ENCODE measurements at regions not wholly inside any gene's neighbourhood (a gene's known extent, or its start where the extent isn't known, plus 50 kb on each side); places are given as distances from the start of the nearest gene placed in this dataset.

- Histone ChIP-seq H3K27me3 (replicated peaks; ENCODE audit: insufficient read depth, low read depth, low read length, poor library complexity) (no peaks in the 10 kb centered on the region), H3K9me3 (ENCODE audit: low read depth, low read length, poor library complexity, severe bottlenecking) (peaks cover 7% of the 10 kb centered on the region), H3K4me1 (ENCODE audit: insufficient read depth, low read length, poor library complexity, severe bottlenecking) (no peaks in the 10 kb centered on the region), H3K4me3 (ENCODE audit: low read depth, low read length, poor library complexity, severe bottlenecking) (no peak overlapping the region), H3K27ac (ENCODE audit: low read depth, low read length, poor library complexity, severe bottlenecking) (no peak overlapping the region), H3K36me3 (ENCODE audit: insufficient read depth, low read length, poor library complexity, severe bottlenecking) (no peaks in the 10 kb centered on the region)
- no TSS peak for BruUV-seq (replicated peaks)
- intact Hi-C loops (cut with micrococcal nuclease; ENCODE audit: unreplicated experiment) = no loop called here
- ChIA-PET POLR2A (ENCODE audit: low non-redundant PET) (no interaction called here), CTCF (no interaction called here)
- TF ChIP-seq EZH2 (IDR thresholded peaks at IDR 0.05; ENCODE audit: borderline replicate concordance, low read depth, low read length, poor library complexity, severe bottlenecking) = no peak
- no peak for DNase-seq (ENCODE audit: low spot score)
Measured at GRCh38 chr2:118520246-118520645, 327.2 kb downstream of the EN1 start.

GRCh38 chr2:118519511-118519910, 327.9 kb downstream of the EN1 start:
- intact Hi-C loops (cut with micrococcal nuclease; ENCODE audit: unreplicated experiment) = no loop called here
- ChIA-PET CTCF (no interaction called here), POLR2A (ENCODE audit: low non-redundant PET) (no interaction called here)
- no peak for DNase-seq (ENCODE audit: low spot score)
- H3K27me3 ChIP-seq (replicated peaks; ENCODE audit: insufficient read depth, low read depth, low read length, poor library complexity) = no peaks in the 10 kb centered on the region
- no peaks in the 10 kb centered on the region for H3K36me3 ChIP-seq (ENCODE audit: insufficient read depth, low read length, poor library complexity, severe bottlenecking)
- H3K27ac ChIP-seq (ENCODE audit: low read depth, low read length, poor library complexity, severe bottlenecking) = no peak overlapping the region
- H3K4me3 ChIP-seq (ENCODE audit: low read depth, low read length, poor library complexity, severe bottlenecking) = no peak overlapping the region
- peaks cover 8% of the 10 kb centered on the region for H3K9me3 ChIP-seq (ENCODE audit: low read depth, low read length, poor library complexity, severe bottlenecking)
- no TSS peak for BruUV-seq (replicated peaks)
- H3K4me1 ChIP-seq (ENCODE audit: insufficient read depth, low read length, poor library complexity, severe bottlenecking) = no peaks in the 10 kb centered on the region
- no peak for TF ChIP-seq EZH2 (IDR thresholded peaks at IDR 0.05; ENCODE audit: borderline replicate concordance, low read depth, low read length, poor library complexity, severe bottlenecking)

GRCh38 chr2:118510807-118511206, 336.6 kb downstream of the EN1 start:
- Histone ChIP-seq H3K4me3 (ENCODE audit: low read depth, low read length, poor library complexity, severe bottlenecking) (no peak overlapping the region), H3K27me3 (replicated peaks; ENCODE audit: insufficient read depth, low read depth, low read length, poor library complexity) (no peaks in the 10 kb centered on the region), H3K36me3 (ENCODE audit: insufficient read depth, low read length, poor library complexity, severe bottlenecking) (no peaks in the 10 kb centered on the region), H3K4me1 (ENCODE audit: insufficient read depth, low read length, poor library complexity, severe bottlenecking) (no peaks in the 10 kb centered on the region), H3K9me3 (ENCODE audit: low read depth, low read length, poor library complexity, severe bottlenecking) (peaks cover 4% of the 10 kb centered on the region), H3K27ac (ENCODE audit: low read depth, low read length, poor library complexity, severe bottlenecking) (no peak overlapping the region)
- intact Hi-C loops (cut with micrococcal nuclease; ENCODE audit: unreplicated experiment) = no loop called here
- no TSS peak for BruUV-seq (replicated peaks)
- no peak for TF ChIP-seq CTCF (conservative IDR thresholded peaks at IDR 0.05; ENCODE audit: low read depth, low read length)
- no peak for TF ChIP-seq EZH2 (IDR thresholded peaks at IDR 0.05; ENCODE audit: borderline replicate concordance, low read depth, low read length, poor library complexity, severe bottlenecking)
- ChIA-PET POLR2A (ENCODE audit: low non-redundant PET) (no interaction called here), CTCF (no interaction called here)
- DNase-seq (ENCODE audit: low spot score) = no peak

- Histone ChIP-seq H3K4me3 (ENCODE audit: low read depth, low read length, poor library complexity, severe bottlenecking) (no peak overlapping the region), H3K9me3 (ENCODE audit: low read depth, low read length, poor library complexity, severe bottlenecking) (peaks cover 3% of the 10 kb centered on the region), H3K27ac (ENCODE audit: low read depth, low read length, poor library complexity, severe bottlenecking) (no peak overlapping the region), H3K36me3 (ENCODE audit: insufficient read depth, low read length, poor library complexity, severe bottlenecking) (no peaks in the 10 kb centered on the region), H3K4me1 (ENCODE audit: insufficient read depth, low read length, poor library complexity, severe bottlenecking) (no peaks in the 10 kb centered on the region), H3K27me3 (replicated peaks; ENCODE audit: insufficient read depth, low read depth, low read length, poor library complexity) (no peaks in the 10 kb centered on the region)
- TF ChIP-seq CTCF (conservative IDR thresholded peaks at IDR 0.05; ENCODE audit: low read depth, low read length) = no peak
- TF ChIP-seq EZH2 (IDR thresholded peaks at IDR 0.05; ENCODE audit: borderline replicate concordance, low read depth, low read length, poor library complexity, severe bottlenecking) = no peak
- ChIA-PET CTCF (no interaction called here), POLR2A (ENCODE audit: low non-redundant PET) (no interaction called here)
- no TSS peak for BruUV-seq (replicated peaks)
- intact Hi-C loops (cut with micrococcal nuclease; ENCODE audit: unreplicated experiment) = no loop called here
- no peak for DNase-seq (ENCODE audit: low spot score)
Measured at GRCh38 chr2:118509319-118510004, 338.0 kb downstream of the EN1 start.

Measured in A673 (cell line).